Left cardiac atrium (tissue), 4 donors: ENCODE measurements at regions not wholly inside any gene's neighbourhood (a gene's known extent, or its start where the extent isn't known, plus 50 kb on each side); places are given as distances from the start of the nearest gene placed in this dataset.
A peak's percentile ranks its signal among the peaks of the same experiment; 100 is the strongest.
"Not testable (repeated sequence)": the region's sequence is repeated elsewhere in the genome, so short reads cannot be mapped to it uniquely, and the experiment has no call there.

ENCODE experiments used
- ATAC-seq, 2 donors: fragments of 200-7000 bp; cut with Tn5 transposase; one replicate each; pipeline ENCODE4 v1.9.1; 2020; ENCODE audit warnings: mild to moderate bottlenecking in 2 of 2, moderate library complexity in 2 of 2
- DNase-seq: peaks from one replicate; pipeline ENCODE4 v3.0.0-alpha.2; 2020
- intact Hi-C, 2 donors: fragments of 100-400 bp; cut with DNase I; formaldehyde crosslinking; loops; one replicate each; pipeline versions ENCODE4 v1.14.1 to v1.15.1; 2022 to 2023
- donor health status: DM: no; HTN: yes; CAD: no.
- donor health status: DM: no; HTN: yes; CAD: no; lungs with severe emphysema.
- donor health status: DM: yes; HTN: yes; CAD: no.
- donor health status: Dilated cardiomyopathy.

DNA sequence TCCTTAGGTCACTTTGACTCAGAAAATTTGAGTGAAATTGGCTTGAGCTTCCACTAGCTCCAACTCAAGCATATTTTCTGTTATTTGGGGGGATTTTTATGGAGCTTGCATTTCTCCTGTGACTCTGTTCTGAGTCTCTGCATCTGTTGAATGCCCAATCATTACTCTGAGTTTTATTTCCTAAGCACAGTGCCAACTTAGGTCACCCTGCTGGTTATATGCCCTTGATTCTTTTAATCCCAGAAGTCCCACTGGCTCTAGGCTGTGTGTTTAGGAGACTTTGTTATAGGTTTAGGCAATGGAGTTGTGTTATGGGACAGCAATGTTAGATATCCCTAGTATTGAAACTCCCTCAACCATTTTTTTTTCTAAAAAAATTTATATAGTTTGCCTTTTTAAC lies 198.2 kb upstream of the DTNA start:
- intact Hi-C loops = no loop called here
- DNase-seq (no peak), ATAC-seq (no peak)

DNA sequence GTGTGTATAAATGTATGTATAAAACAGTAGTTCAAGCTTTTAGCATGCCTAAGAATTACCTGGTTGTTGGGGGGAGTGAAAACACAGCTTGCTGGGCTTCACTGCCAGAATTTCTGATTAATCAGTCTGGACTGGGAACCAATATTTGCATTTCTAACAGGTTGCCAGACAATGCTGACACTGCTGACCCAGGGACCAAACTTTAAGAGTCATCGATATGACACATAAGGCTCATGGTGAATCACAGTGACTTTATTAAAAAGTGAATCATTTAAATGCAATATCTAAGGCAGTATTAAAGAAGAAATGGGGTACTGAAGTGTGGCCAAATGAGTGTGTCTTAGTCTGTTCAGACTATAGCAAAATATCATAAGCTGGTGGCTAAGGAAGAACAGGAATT lies 195.9 kb upstream of the DTNA start:
- ATAC-seq (no peak), DNase-seq (no peak)
- intact Hi-C loops = no loop called here

- ATAC-seq = no peak
- intact Hi-C loops = no loop called here
- no peak for DNase-seq
Observed at GRCh38 chr18:34514957-34515356, 195.1 kb upstream of the DTNA start.

GRCh38 chr18:34516355-34516754 lies 193.7 kb upstream of the DTNA start:
- DNase-seq, intact Hi-C loops, ATAC-seq: not testable (repeated sequence)

GRCh38 chr18:34516996-34517395 lies 193.1 kb upstream of the DTNA start:
- ATAC-seq, DNase-seq, intact Hi-C loops: not testable (repeated sequence)

DNA sequence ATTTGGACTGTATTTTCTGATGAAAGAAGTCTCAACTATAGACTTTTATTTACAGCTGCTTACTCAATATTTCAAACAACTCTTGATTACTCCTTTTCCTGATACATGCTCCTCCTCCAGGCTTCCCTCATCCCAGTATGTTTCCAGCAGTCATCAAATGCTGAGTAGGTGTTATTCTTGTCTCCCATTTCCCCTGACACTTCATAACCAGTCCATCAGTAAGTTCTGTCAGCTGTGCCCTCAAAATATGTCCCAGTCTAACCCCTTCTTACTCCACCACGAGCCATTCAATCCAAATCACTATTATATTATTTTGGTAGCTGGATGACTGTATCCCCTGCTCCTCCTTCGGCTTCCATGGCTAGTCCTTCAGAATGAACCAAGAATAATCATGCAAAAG lies 189.1 kb upstream of the DTNA start:
- intact Hi-C loops = no loop called here
- ATAC-seq (no peak), DNase-seq (no peak)

DNA sequence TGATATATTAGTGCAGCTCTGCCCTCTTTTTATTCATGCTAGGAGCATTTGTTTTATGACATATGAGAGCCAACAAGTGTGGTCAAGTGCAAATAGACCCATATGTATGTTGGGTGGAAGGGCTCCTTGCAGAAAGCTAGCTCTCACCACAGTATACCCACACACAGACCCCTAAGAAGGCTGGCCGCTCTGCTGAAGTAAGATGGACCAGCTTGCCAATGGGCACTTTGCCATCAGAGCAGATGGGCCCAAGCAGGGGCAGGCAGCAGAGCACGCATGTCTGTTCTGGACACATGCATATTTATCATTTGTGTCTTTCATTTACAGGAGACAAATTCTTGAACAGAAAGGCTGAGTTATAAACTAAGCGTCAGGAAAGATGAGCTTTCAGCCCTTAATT lies 187.5 kb upstream of the DTNA start:
- intact Hi-C loops = no loop called here
- ATAC-seq = no peak
- peak; percentile 19 for DNase-seq

DNA sequence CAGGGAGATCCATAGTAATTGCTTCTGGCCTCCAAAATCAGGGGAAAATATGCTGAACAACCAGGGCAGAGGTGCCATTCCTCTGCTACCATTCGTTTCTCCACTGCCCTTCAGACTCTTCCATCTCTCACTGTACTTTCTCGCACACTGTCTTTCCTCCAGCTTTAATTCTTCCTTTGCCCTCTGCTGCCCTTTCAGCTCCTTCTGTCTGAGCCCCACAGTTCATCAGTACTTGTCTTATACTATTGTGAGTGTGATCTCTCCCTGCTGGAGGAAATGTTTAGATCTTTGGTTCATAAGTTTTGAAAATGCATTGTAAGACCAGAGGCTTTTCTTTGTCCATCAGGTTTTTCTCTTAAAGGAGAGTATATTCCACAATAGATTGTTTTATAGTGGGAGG lies 184.9 kb upstream of the DTNA start:
- no peak for ATAC-seq
- DNase-seq = no peak
- intact Hi-C loops = no loop called here

- no peak for ATAC-seq
- no peak for DNase-seq
- intact Hi-C loops = no loop called here
Observed at GRCh38 chr18:34528177-34528576, 181.9 kb upstream of the DTNA start.

- peak; percentile 55 to 66 for ATAC-seq
- intact Hi-C loops = no loop called here
- no peak for DNase-seq
Observed at GRCh38 chr18:34529358-34530335, 180.5 kb upstream of the DTNA start.

- DNase-seq = no peak
- intact Hi-C loops = no loop called here
- no peak for ATAC-seq
Observed at GRCh38 chr18:34531110-34531509, 179.0 kb upstream of the DTNA start.

DNA sequence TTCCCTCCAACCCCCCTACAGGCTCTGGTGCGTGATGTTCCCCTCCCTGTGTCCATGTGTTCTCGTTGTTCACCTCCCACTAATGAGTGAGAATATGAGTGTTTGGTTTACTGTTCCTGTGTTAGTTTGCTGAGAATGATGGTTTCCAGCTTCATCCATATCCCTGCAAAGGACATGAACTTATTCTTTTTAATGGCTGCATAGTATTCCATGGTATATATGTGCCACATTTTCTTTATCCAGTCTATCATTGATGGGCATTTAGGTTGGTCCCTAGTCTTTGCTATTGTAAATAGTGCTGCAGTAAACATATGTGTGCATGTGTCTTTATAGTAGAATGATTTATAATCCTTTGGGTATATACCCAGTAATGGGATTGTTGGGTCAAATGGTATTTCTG lies 175.5 kb upstream of the DTNA start:
- intact Hi-C loops, ATAC-seq, DNase-seq: not testable (repeated sequence)

DNA sequence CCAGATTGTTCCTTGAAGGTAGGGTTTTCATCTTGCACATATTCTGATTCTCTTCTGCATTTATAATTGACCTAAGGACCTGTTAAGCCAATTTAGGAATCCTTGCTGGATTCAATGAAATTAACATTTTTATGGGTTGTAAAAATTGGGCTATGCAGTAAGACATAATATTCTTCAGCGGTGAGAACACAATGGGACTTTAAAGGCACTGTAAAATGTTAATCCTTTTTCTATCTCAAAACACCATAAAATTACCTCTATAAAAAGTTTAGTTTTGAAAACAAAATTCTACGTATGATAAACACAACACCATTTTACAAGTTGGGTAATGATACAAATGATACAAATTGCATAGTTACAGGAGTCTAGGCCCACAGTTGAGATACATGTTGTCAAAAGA lies 169.2 kb upstream of the DTNA start:
- intact Hi-C loops = no loop called here
- ATAC-seq (no peak), DNase-seq (no peak)

DNA sequence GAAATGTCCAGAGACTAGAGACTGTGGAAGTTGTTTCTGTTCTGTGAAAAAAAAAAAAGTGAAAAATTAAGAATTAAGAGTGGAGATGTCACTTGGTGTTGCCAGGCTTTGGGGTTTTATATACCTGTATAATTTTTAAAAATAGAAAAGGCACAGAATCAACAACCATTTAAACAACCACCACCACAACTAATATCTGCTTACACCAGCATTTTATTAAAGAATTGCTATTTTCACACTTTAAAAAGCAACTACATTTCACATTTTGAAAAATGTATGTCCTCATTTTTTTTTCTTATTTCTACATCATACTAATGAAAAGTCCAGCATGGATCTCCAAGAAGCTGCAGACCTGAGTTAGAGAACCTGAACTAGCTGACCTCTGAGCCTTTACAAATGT lies 167.5 kb upstream of the DTNA start:
- ATAC-seq (no peak), DNase-seq (no peak)
- intact Hi-C loops = no loop called here

- intact Hi-C loops = no loop called here
- ATAC-seq (no peak), DNase-seq (no peak)
Observed at GRCh38 chr18:34543356-34543755, 166.7 kb upstream of the DTNA start.

GRCh38 chr18:34543945-34544344 lies 166.2 kb upstream of the DTNA start:
- ATAC-seq (no peak), DNase-seq (no peak)
- intact Hi-C loops = no loop called here

DNA sequence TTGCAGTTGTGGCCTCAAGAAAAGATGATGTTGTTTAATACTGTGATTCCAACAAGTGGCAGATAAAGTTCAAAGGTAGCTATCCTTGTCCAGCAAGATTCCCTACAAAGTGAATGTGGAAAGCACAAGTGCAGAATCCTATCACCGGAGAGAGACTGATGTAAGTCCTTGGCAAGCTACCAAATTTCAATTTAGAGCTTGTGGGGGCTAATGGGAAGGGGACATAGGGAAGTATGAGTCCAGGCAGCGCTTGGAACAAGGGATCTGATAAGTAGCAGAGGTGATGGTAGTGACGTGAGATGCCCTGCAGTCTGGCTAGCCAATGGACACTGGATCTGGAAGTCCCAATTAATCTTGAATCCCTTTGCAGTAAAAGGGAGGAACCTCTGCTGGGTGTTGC lies 165.2 kb upstream of the DTNA start:
- intact Hi-C loops = no loop called here
- DNase-seq = no peak
- ATAC-seq = no peak

DNA sequence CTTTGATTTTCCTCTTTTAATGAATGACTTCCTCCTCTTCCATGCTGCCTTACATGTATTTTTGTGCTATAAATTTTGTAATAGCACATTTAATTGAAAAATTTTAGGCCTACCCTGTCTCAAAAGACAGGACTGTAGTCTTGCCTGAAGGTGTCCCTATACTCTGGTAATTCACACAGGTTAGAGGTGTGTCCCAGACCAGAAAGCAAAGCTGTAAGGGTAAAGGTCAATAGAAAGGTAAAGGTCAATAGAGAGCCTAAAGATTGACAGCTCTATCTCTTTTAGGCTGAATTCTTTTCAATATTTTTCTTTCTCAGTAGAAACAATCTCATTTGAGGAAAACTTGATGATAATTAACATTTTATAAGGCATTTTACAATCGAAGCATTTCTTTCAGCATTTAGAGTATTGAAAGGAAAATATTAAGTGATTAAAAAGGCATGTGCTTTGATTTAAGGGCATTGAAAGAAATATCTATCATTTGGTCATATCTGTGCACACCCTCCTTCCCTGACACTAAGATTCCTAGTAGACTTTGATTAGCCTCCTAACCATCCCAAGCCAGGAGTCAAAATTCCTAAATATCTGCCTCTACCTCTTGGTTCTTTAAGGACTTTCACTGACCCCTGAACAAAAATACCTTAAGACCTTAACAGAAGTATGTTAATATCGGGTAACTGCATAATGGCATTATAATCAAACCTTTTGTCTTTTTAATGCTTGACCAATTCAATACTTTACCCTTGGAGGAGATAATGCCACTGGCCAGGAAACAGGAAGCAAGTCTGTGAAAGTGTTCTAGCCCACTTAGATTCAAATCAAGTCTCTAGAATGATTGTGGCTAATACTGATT lies 161.8 kb upstream of the DTNA start:
- intact Hi-C loops = no loop called here
- no peak for ATAC-seq
- DNase-seq = no peak

DNA sequence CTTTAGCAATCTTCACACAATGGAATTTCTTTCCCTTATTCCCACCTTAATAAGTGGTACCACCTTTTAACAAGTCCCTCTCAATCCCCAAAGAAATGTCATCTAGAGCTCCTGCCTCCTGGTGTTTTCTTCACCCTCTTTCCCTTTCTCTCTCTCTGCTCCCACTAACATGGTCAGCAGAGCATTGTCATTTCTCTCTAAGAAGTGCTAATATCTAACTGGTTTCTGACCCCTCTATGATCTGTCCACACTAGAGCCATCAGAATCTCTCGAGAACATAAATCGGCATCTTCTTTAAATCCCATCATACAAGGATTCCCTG lies 161.2 kb upstream of the DTNA start:
- intact Hi-C loops = no loop called here
- DNase-seq (no peak), ATAC-seq (no peak)

DNA sequence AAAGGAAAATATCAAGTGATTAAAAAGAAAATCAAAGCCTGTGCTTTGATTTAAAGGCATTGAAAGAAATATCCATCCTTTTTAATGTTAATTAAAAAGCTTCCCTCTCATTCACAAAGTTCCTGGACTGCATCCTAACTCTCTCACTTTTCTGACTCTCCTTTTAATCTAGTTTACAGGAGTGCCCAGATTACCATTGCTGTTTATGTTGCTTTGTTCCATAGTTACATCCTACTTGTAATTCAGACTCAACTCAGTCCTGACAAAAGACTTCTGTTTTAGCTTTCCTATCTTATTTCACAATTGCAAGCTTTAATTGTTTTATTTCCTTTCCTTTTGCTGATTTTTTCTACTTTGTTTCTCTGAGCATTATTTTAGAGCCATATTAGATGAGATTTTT lies 160.7 kb upstream of the DTNA start:
- ATAC-seq (no peak), DNase-seq (no peak)
- intact Hi-C loops = no loop called here

DNA sequence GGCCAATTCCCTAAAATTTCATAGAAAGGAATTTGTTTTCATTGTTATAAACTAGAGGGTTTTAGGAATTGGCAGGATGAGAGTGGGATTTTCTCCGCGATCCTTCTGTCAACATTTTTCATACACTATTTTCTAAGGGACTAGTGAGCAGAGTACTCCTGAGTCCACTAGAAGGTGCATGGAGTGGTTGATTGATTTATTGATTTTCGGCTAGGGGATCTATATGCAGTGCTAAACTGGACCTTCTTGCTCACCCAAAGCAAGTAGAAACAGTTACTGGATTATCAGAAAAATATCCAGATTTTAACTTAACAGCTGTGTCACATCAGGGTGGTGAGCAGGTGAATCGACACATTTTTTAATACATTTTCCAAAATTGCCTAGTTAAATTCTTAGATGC lies 159.9 kb upstream of the DTNA start:
- intact Hi-C loops = no loop called here

More for the DNA sequence above, 159.9 kb upstream of the DTNA start:
- ATAC-seq (no peak), DNase-seq (no peak)
